Fibroblast of lung (primary cell): ENCODE measurements at regions not wholly inside any gene's neighbourhood (a gene's known extent, or its start where the extent isn't known, plus 50 kb on each side); places are given as distances from the start of the nearest gene placed in this dataset.

Experiments
- DNase-seq, 2 donors: peaks; one replicate each; pipeline versions ENCODE4 v3.0.0 to v3.0.0-alpha.2; 2010; ENCODE audit warnings: low read depth in 2 of 2
- H2AFZ ChIP-seq: 2 replicates; pipeline ENCODE4 v1.5.1; 2012; ENCODE audit warnings: low read length, control low read depth, inconsistent platforms
- H3K27ac ChIP-seq: 2 replicates; pipeline ENCODE4 v1.5.1; 2011; ENCODE audit warnings: low read length, control low read depth; ENCODE audit not compliant: insufficient read depth
- H3K27me3 ChIP-seq: 2 replicates; pipeline ENCODE4 v1.5.1; 2011; ENCODE audit warnings: mild to moderate bottlenecking, low read length; ENCODE audit not compliant: control insufficient read depth, insufficient read depth
- H3K36me3 ChIP-seq: 2 replicates; pipeline ENCODE4 v1.5.1; 2011; ENCODE audit warnings: low read length; ENCODE audit not compliant: control insufficient read depth, insufficient read depth
- H3K4me1 ChIP-seq: 2 replicates; pipeline ENCODE4 v1.5.1; 2011; ENCODE audit warnings: low read length; ENCODE audit not compliant: control insufficient read depth, insufficient read depth; ENCODE audit errors: extremely low read depth
- H3K4me2 ChIP-seq: 2 replicates; pipeline ENCODE4 v1.5.1; 2011; ENCODE audit warnings: low read length, control low read depth; ENCODE audit not compliant: insufficient read depth; ENCODE audit errors: extremely low read depth
- H3K4me3 ChIP-seq, 4 experiments: fragments of 200-600 bp in 1 of 4; sonication (generic) in 1 of 4; replicated peaks in 1 of 4; 2 replicates each; pipeline ENCODE4 v1.5.1; 2011 to 2016; ENCODE audit warnings: low read length in 4 of 4, low read depth in 3 of 4, mild to moderate bottlenecking in 3 of 4, control low read depth in 2 of 4, inconsistent platforms in 1 of 4, mixed read lengths in 1 of 4; ENCODE audit not compliant: insufficient read depth in 1 of 4; ENCODE audit errors: control extremely low read depth in 1 of 4
- H3K79me2 ChIP-seq: 2 replicates; pipeline ENCODE4 v1.5.1; 2012; ENCODE audit warnings: mild to moderate bottlenecking, low read length, inconsistent platforms; ENCODE audit not compliant: control insufficient read depth, insufficient read depth
- H3K9ac ChIP-seq: 2 replicates; pipeline ENCODE4 v1.5.1; 2011; ENCODE audit warnings: mild to moderate bottlenecking, low read length, control low read depth; ENCODE audit not compliant: insufficient read depth
- H3K9me3 ChIP-seq: 2 replicates; pipeline ENCODE4 v1.5.1; 2012; ENCODE audit warnings: low read depth, low read length; ENCODE audit not compliant: control insufficient read depth, insufficient read depth
- H4K20me1 ChIP-seq: 2 replicates; pipeline ENCODE4 v1.5.1; 2011; ENCODE audit warnings: low read length; ENCODE audit not compliant: control insufficient read depth, insufficient read depth; ENCODE audit errors: extremely low read depth
- EZH2 ChIP-seq: IDR thresholded peaks from 2 replicates; pipeline ENCODE4 v1.5.1; 2012; ENCODE audit warnings: low read length, control low read depth, mild to moderate bottlenecking; ENCODE audit errors: missing control alignments
- TF ChIP-seq, protein P1 (sequence below), 2 donors: IDR thresholded peaks in 1 of 2; conservative IDR thresholded peaks in 1 of 2; 1 replicate in 1 of 2; 2 replicates in 1 of 2; pipeline ENCODE4 v1.5.1; 2011 to 2012; ENCODE audit warnings: low read length in 2 of 2, control low read depth in 1 of 2, inconsistent platforms in 1 of 2, low read depth in 1 of 2, mild to moderate bottlenecking in 1 of 2

DNA sequence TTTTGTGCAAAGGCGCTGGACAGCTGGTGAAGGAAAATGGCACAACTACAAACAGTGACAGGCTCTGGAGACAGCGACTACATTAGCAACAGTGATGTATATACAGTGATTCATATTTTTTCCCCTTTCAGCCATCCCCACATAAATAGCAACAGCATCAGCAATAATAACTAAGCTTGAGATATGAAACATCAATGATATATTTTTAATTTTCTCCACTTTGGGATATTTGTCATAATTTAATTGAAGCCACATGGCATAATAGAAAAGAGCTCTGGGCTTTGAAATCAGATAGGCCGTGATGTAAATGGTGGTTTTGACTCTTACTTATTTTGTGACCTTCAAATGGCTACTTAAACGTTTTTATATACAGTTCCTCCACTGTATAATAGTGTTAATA is 764.3 kb upstream of the PRMT6 start:
- no peaks in the 10 kb centered on the region for H3K27me3 ChIP-seq
- H3K79me2 ChIP-seq, result no peaks in the 10 kb centered on the region
- no peak overlapping the region for H3K9ac ChIP-seq
- H3K9me3 ChIP-seq, result no peaks in the 10 kb centered on the region
- no peak overlapping the region for H3K27ac ChIP-seq
- H4K20me1 ChIP-seq, result no peaks in the 10 kb centered on the region
- no peaks in the 10 kb centered on the region for H3K36me3 ChIP-seq
- TF ChIP-seq EZH2, result no peak
- TF ChIP-seq, protein P1, sequence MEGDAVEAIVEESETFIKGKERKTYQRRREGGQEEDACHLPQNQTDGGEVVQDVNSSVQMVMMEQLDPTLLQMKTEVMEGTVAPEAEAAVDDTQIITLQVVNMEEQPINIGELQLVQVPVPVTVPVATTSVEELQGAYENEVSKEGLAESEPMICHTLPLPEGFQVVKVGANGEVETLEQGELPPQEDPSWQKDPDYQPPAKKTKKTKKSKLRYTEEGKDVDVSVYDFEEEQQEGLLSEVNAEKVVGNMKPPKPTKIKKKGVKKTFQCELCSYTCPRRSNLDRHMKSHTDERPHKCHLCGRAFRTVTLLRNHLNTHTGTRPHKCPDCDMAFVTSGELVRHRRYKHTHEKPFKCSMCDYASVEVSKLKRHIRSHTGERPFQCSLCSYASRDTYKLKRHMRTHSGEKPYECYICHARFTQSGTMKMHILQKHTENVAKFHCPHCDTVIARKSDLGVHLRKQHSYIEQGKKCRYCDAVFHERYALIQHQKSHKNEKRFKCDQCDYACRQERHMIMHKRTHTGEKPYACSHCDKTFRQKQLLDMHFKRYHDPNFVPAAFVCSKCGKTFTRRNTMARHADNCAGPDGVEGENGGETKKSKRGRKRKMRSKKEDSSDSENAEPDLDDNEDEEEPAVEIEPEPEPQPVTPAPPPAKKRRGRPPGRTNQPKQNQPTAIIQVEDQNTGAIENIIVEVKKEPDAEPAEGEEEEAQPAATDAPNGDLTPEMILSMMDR (conservative IDR thresholded peaks at IDR 0.05 in 1 of 2, IDR thresholded peaks at IDR 0.05 in 1 of 2; ENCODE audit: low read depth in 1 of 2, low read length in 2 of 2), result no peak
- H3K4me2 ChIP-seq, result no peak overlapping the region
- no peak overlapping the region for H3K4me3 ChIP-seq
- H2AFZ ChIP-seq, result no peak overlapping the region
- DNase-seq, result no peak
- no peaks in the 10 kb centered on the region for H3K4me1 ChIP-seq

- Histone ChIP-seq H2AFZ (no peak overlapping the region), H3K4me2 (no peak overlapping the region), H3K9ac (no peak overlapping the region), H4K20me1 (no peaks in the 10 kb centered on the region), H3K4me1 (no peaks in the 10 kb centered on the region), H3K36me3 (no peaks in the 10 kb centered on the region), H3K4me3 (no peak overlapping the region), H3K27me3 (no peaks in the 10 kb centered on the region), H3K79me2 (no peaks in the 10 kb centered on the region), H3K27ac (no peak overlapping the region), H3K9me3 (no peaks in the 10 kb centered on the region)
- TF ChIP-seq, protein P1 (conservative IDR thresholded peaks at IDR 0.05 in 1 of 2, IDR thresholded peaks at IDR 0.05 in 1 of 2; ENCODE audit: low read depth in 1 of 2, low read length in 2 of 2), result no peak
- TF ChIP-seq EZH2, result no peak
- DNase-seq, result no peak
Measured at GRCh38 chr1:106296431-106296830, 760.0 kb upstream of the PRMT6 start.

GRCh38 chr1:106304106-106304505 is 752.4 kb upstream of the PRMT6 start:
- Histone ChIP-seq H3K36me3 (no peaks in the 10 kb centered on the region), H3K27me3 (no peaks in the 10 kb centered on the region), H3K9me3 (no peaks in the 10 kb centered on the region), H3K9ac (no peak overlapping the region), H4K20me1 (no peaks in the 10 kb centered on the region), H2AFZ (no peak overlapping the region), H3K4me2 (no peak overlapping the region), H3K4me3 (no peak overlapping the region), H3K4me1 (no peaks in the 10 kb centered on the region), H3K27ac (no peak overlapping the region), H3K79me2 (no peaks in the 10 kb centered on the region)
- TF ChIP-seq, protein P1 (conservative IDR thresholded peaks at IDR 0.05 in 1 of 2, IDR thresholded peaks at IDR 0.05 in 1 of 2; ENCODE audit: low read depth in 1 of 2, low read length in 2 of 2), result no peak
- no peak for TF ChIP-seq EZH2
- no peak for DNase-seq
